ENCODE measurements at regions not wholly inside any gene's neighbourhood (a gene's known extent, or its start where the extent isn't known, plus 50 kb on each side); places are given as distances from the start of the nearest gene placed in this dataset.

DNA sequence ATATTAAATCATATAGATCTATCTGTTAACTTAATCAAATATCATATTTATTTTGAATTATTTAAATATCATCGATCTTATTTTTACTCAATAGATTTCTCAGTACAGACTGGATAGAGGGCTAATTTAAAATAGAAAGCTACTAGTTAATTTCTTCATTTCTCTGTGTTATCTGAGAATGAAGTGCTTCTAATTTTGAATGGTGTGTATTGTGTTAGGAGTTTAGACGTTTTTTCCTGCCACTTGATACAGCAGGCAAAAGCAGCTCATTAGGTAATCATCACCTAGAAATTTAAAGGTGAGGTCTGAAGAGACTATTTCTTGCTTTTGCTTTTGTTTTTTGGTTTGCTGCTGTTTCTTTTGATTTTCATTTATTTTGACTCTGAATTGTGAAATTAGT, 948.8 kb upstream of the TENM3 start:
- Mint-ChIP-seq H3K27ac (no peak overlapping the region), H3K36me3 (ENCODE audit: insufficient read depth) (peaks cover 1% of the 10 kb centered on the region), H3K27me3 (peaks cover 32% of the 10 kb centered on the region), H3K9me3 (ENCODE audit: low read depth) (peaks cover 11% of the 10 kb centered on the region), H3K4me3 (ENCODE audit: low read depth) (no peak overlapping the region), H3K4me1 (ENCODE audit: low read depth) (peaks cover 5% of the 10 kb centered on the region)
- DNase-seq (ENCODE audit: low spot score, unreplicated experiment) = no peak
- TF ChIP-seq, protein P1, sequence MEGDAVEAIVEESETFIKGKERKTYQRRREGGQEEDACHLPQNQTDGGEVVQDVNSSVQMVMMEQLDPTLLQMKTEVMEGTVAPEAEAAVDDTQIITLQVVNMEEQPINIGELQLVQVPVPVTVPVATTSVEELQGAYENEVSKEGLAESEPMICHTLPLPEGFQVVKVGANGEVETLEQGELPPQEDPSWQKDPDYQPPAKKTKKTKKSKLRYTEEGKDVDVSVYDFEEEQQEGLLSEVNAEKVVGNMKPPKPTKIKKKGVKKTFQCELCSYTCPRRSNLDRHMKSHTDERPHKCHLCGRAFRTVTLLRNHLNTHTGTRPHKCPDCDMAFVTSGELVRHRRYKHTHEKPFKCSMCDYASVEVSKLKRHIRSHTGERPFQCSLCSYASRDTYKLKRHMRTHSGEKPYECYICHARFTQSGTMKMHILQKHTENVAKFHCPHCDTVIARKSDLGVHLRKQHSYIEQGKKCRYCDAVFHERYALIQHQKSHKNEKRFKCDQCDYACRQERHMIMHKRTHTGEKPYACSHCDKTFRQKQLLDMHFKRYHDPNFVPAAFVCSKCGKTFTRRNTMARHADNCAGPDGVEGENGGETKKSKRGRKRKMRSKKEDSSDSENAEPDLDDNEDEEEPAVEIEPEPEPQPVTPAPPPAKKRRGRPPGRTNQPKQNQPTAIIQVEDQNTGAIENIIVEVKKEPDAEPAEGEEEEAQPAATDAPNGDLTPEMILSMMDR (IDR thresholded peaks at IDR 0.05; ENCODE audit: unreplicated experiment) = no peak

DNA sequence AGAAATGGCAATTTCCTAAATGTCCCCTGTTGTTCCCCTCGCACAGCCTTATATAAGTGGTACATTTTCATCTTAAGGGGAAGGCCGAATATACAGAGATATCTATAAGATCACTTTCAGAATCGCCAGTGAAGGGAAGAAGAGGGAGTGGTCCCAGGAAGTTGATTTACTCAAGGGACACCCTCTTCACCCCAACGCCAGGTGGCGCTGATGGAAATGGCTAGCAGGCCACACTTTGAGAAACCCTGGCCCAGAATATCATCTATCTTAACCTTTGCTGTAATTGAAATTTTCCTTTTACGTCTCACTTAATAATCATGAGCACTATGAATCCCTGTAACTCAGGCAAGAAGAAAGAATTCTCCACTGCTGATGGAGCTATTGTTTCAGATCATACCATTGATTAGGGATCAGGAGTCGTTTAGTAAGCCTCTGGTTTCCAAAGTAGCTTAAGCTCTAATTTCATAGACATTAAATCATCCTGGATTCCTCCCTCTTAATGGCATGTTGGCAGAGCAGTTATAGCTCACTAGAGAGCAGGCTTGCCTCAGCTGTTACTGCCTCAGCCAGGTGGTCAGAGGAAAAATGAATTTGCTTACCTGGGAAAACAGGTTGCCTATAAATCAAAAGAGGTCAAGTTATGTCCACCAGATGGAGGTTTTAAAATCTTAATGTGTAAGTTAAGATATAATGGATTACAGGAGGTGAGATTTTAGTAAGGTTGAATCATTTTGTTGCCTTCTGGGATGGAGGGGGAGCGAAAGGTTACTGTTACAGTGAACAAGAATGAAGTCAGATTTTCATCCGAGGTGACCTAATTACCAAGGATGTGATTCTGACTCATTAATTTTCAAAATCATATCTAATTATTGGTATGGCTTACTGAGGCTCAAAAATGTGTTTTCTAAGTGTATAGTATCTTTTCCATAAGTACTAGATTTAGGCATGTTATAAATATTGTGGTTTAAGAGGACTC, 941.2 kb upstream of the TENM3 start:
- H3K4me3 Mint-ChIP-seq (ENCODE audit: low read depth) = no peak overlapping the region
- DNase-seq (ENCODE audit: low spot score, unreplicated experiment) = no peak
- H3K4me1 Mint-ChIP-seq (ENCODE audit: low read depth) = no peaks in the 10 kb centered on the region
- no peak overlapping the region for H3K27ac Mint-ChIP-seq
- TF ChIP-seq, protein P1 (IDR thresholded peaks at IDR 0.05; ENCODE audit: unreplicated experiment) = peak; percentile 61
- H3K27me3 Mint-ChIP-seq = no peaks in the 10 kb centered on the region
- peaks cover 1% of the 10 kb centered on the region for H3K36me3 Mint-ChIP-seq (ENCODE audit: insufficient read depth)
- peaks cover 11% of the 10 kb centered on the region for H3K9me3 Mint-ChIP-seq (ENCODE audit: low read depth)

DNA sequence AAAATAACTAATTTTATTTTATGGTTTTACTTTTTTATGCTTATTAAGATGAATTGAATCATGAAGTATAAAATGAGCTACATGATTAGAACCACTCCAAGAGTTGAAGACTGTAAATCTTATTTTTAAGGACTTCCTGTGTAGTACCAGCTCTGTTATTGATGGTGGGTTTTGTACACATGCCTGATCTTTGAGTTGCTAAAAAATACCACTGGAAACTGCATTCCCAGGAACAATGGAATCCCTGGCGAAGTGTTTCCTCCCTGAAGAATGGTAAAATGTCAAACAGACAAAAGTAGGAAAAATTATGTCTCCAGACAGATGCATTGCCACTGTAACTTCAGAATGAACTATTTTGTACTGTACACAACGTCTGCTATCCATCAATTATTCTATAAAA, 935.4 kb upstream of the TENM3 start:
- no peak overlapping the region for H3K27ac Mint-ChIP-seq
- DNase-seq (ENCODE audit: low spot score, unreplicated experiment) = no peak
- H3K4me3 Mint-ChIP-seq (ENCODE audit: low read depth) = no peak overlapping the region
- no peaks in the 10 kb centered on the region for H3K36me3 Mint-ChIP-seq (ENCODE audit: insufficient read depth)
- H3K27me3 Mint-ChIP-seq = no peaks in the 10 kb centered on the region
- no peaks in the 10 kb centered on the region for H3K9me3 Mint-ChIP-seq (ENCODE audit: low read depth)
- peaks cover 14% of the 10 kb centered on the region for H3K4me1 Mint-ChIP-seq (ENCODE audit: low read depth)
- TF ChIP-seq, protein P1 (IDR thresholded peaks at IDR 0.05; ENCODE audit: unreplicated experiment) = no peak

DNA sequence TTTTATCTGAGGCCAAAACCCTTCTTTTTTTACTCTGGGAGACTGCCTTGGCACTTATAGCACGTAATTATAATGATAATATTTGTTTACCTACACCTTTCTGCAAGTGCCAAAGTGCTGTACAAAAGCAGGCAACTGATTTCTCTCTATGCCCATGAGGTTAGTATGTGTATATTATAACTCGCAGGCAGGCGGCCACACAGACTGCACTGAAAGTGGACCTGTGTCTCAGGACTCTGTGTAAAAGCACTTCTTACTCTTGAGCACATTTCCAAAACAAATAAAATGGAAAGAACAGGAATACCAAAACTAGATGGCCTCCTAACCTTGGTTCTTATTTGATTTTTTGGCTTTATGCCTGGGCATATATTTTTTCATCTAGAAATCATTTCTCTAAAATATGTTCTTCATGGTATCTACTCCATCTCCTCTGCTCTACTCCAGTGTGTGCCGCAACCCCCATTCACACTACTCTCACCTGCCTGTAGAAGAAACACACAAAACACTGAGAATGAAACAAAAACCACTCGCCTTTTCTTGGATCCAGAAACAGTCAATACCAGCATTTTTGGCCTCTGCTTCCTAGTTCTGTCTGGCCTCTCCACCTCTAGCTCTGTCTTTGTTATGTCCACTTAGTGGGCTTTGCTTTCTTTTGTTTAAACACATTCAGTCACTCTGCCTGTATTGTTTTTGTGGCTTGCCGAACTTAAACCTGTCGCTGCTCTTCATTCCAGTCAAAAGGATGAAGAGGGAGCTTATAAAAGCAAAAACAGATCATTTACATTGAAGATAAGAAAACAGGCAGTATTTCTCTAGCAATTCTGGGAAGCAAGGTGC, 934.5 kb upstream of the TENM3 start:
- TF ChIP-seq, protein P1 (IDR thresholded peaks at IDR 0.05; ENCODE audit: unreplicated experiment) = no peak
- H3K9me3 Mint-ChIP-seq (ENCODE audit: low read depth) = no peaks in the 10 kb centered on the region
- DNase-seq (ENCODE audit: low spot score, unreplicated experiment) = no peak
- peaks cover 14% of the 10 kb centered on the region for H3K4me1 Mint-ChIP-seq (ENCODE audit: low read depth)
- no peaks in the 10 kb centered on the region for H3K36me3 Mint-ChIP-seq (ENCODE audit: insufficient read depth)
- no peak overlapping the region for H3K4me3 Mint-ChIP-seq (ENCODE audit: low read depth)
- peak overlapping the region; percentile 34 for H3K27ac Mint-ChIP-seq
- no peaks in the 10 kb centered on the region for H3K27me3 Mint-ChIP-seq

DNA sequence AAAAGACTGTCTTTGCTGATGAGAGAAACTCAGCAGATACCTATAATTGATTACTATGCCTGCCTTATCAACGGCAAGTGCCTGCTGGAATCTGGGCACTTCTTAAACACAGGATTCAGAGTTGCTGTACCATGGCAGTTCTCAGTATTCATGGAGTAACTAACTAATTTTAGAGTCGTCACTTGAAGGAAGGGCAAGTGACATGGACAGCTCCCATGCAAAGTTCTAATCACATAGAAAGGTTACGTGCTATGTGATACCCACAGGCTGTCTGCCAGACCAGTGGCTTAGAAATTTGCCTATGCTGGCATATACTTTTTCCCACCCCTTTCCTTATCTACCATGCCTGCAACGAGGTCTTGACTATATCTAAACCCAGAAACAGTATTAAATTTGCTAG, 931.1 kb upstream of the TENM3 start:
- TF ChIP-seq, protein P1 (IDR thresholded peaks at IDR 0.05; ENCODE audit: unreplicated experiment) = no peak
- H3K27ac Mint-ChIP-seq = no peak overlapping the region
- peaks cover 5% of the 10 kb centered on the region for H3K9me3 Mint-ChIP-seq (ENCODE audit: low read depth)
- H3K4me1 Mint-ChIP-seq (ENCODE audit: low read depth) = peaks cover 14% of the 10 kb centered on the region
- no peak overlapping the region for H3K4me3 Mint-ChIP-seq (ENCODE audit: low read depth)
- H3K27me3 Mint-ChIP-seq = no peaks in the 10 kb centered on the region
- H3K36me3 Mint-ChIP-seq (ENCODE audit: insufficient read depth) = no peaks in the 10 kb centered on the region
- no peak for DNase-seq (ENCODE audit: low spot score, unreplicated experiment)
